ENCODE measurements at regions not wholly inside any gene's neighbourhood (a gene's known extent, or its start where the extent isn't known, plus 50 kb on each side); places are given as distances from the start of the nearest gene placed in this dataset.

GRCh38 chr3:13700362-13700761 is 151.4 kb downstream of the FBLN2 start:
- TF ChIP-seq CTCF (IDR thresholded peaks at IDR 0.05) (no peak), POLR2A (IDR thresholded peaks at IDR 0.05; ENCODE audit: low read depth) (no peak), POLR2AphosphoS5 (IDR thresholded peaks at IDR 0.05) (no peak), EP300 (IDR thresholded peaks at IDR 0.05) (no peak)
